SKM-1 (cell line): ENCODE measurements at regions not wholly inside any gene's neighbourhood (a gene's known extent, or its start where the extent isn't known, plus 50 kb on each side); places are given as distances from the start of the nearest gene placed in this dataset.

Source experiments
- DNase-seq: peaks from one replicate; lab custom pipeline; 2025; ENCODE audit not compliant: unreplicated experiment; lab: John Stamatoyannopoulos, UW

GRCh38 chr7:49718760-49719159 is 54.7 kb upstream of the VWC2 start:
- DNase-seq, result no peak

GRCh38 chr7:49721441-49721840 is 52.0 kb upstream of the VWC2 start:
- no peak for DNase-seq
